GM23338 (cell line): ENCODE measurements at regions not wholly inside any gene's neighbourhood (a gene's known extent, or its start where the extent isn't known, plus 50 kb on each side); places are given as distances from the start of the nearest gene placed in this dataset.

Experiments used
- ATAC-seq: fragments of 200-7000 bp; cut with Tn5 transposase; 3 replicates; pipeline ENCODE4 v1.9.1; 2020
- DNase-seq: peaks from one replicate; pipeline ENCODE4 v3.0.0-alpha.2; 2015; ENCODE audit warnings: low spot score
- H2AFZ ChIP-seq: fragments of 200-600 bp; sonication (generic); 2 replicates; pipeline ENCODE4 v1.8.0; 2016; ENCODE audit warnings: antibody characterized with exemption, mild to moderate bottlenecking, moderate library complexity
- H3F3A ChIP-seq: fragments of 200-600 bp; sonication (generic); replicated peaks from 2 replicates; pipeline ENCODE4 v1.8.0; 2017; ENCODE audit warnings: antibody characterized with exemption, mixed run types, low read depth
- H3K27ac ChIP-seq: fragments of 200-600 bp; sonication (generic); 2 replicates; pipeline ENCODE4 v1.6.1; 2016; ENCODE audit warnings: low read depth
- H3K27me3 ChIP-seq: fragments of 200-600 bp; sonication (generic); 2 replicates; pipeline ENCODE4 v1.8.0; 2016; ENCODE audit warnings: mild to moderate bottlenecking, mixed run types, moderate library complexity; ENCODE audit not compliant: insufficient read depth
- H3K36me3 ChIP-seq: fragments of 200-600 bp; sonication (generic); 2 replicates; pipeline ENCODE4 v1.8.0; 2016; ENCODE audit warnings: mild to moderate bottlenecking; ENCODE audit not compliant: insufficient read depth
- H3K4me1 ChIP-seq: fragments of 200-600 bp; sonication (generic); 2 replicates; pipeline ENCODE4 v1.8.0; 2016; ENCODE audit warnings: mild to moderate bottlenecking, moderate library complexity; ENCODE audit not compliant: insufficient read depth
- H3K4me2 ChIP-seq: fragments of 200-600 bp; sonication (generic); 2 replicates; pipeline ENCODE4 v1.7.1; 2017; ENCODE audit warnings: mixed run types
- H3K4me3 ChIP-seq: fragments of 200-600 bp; sonication (generic); 2 replicates; pipeline ENCODE4 v1.6.1; 2016; ENCODE audit warnings: mixed run types
- H3K79me2 ChIP-seq: fragments of 200-600 bp; sonication (generic); replicated peaks from 2 replicates; pipeline ENCODE4 v1.8.0; 2017; ENCODE audit warnings: mild to moderate bottlenecking; ENCODE audit not compliant: insufficient read depth
- H3K9me2 ChIP-seq: fragments of 200-600 bp; sonication (generic); 2 replicates; pipeline ENCODE4 v1.8.0; 2017; ENCODE audit not compliant: insufficient read depth
- H4K20me1 ChIP-seq: fragments of 200-600 bp; sonication (generic); replicated peaks from 2 replicates; pipeline ENCODE4 v1.8.0; 2017; ENCODE audit warnings: mild to moderate bottlenecking; ENCODE audit not compliant: insufficient read depth
- H3K27ac Mint-ChIP-seq: 2 replicates; pipeline ENCODE4 v1.8.0; 2020; ENCODE audit warnings: inconsistent platforms, mild to moderate bottlenecking, moderate library complexity, mixed read lengths
- H3K27me3 Mint-ChIP-seq: 3 replicates; pipeline ENCODE4 v1.8.0; 2022; ENCODE audit warnings: low read depth, mild to moderate bottlenecking, moderate library complexity, mixed read lengths, inconsistent platforms; ENCODE audit not compliant: insufficient read depth, poor library complexity
- H3K36me3 Mint-ChIP-seq: 3 replicates; pipeline ENCODE4 v1.8.0; 2021; ENCODE audit warnings: low read depth, mild to moderate bottlenecking, inconsistent platforms, moderate library complexity, mixed read lengths
- H3K4me1 Mint-ChIP-seq: 3 replicates; pipeline ENCODE4 v1.8.0; 2020; ENCODE audit warnings: mild to moderate bottlenecking, inconsistent platforms, mixed read lengths
- H3K4me3 Mint-ChIP-seq: 3 replicates; pipeline ENCODE4 v1.8.0; 2021; ENCODE audit warnings: moderate library complexity, mild to moderate bottlenecking, inconsistent platforms, mixed read lengths
- H3K9me3 Mint-ChIP-seq: 3 replicates; pipeline ENCODE4 v1.8.0; 2020; ENCODE audit warnings: moderate library complexity, mild to moderate bottlenecking, inconsistent platforms, mixed read lengths
- CREB1 ChIP-seq: fragments of 250-450 bp; sonication (Bioruptor Pico); IDR thresholded peaks from 2 replicates; pipeline ENCODE4 v1.5.0; 2020; ENCODE audit warnings: low read depth, mild to moderate bottlenecking, moderate library complexity
- ETS1 ChIP-seq: IDR thresholded peaks from 2 replicates; pipeline ENCODE4 v1.6.1; 2016; ENCODE audit warnings: antibody characterized with exemption
- EZH2 ChIP-seq: fragments of 200-600 bp; sonication (generic); IDR thresholded peaks from one replicate; pipeline ENCODE4 v1.8.0; 2017; ENCODE audit warnings: antibody characterized with exemption, mild to moderate bottlenecking, low read depth; ENCODE audit not compliant: unreplicated experiment
- NANOG ChIP-seq: IDR thresholded peaks from 2 replicates; pipeline ENCODE4 v1.6.1; 2016; ENCODE audit warnings: antibody characterized with exemption, borderline replicate concordance
- POLR2AphosphoS5 ChIP-seq: IDR thresholded peaks from 2 replicates; pipeline ENCODE4 v1.6.1; 2016; ENCODE audit warnings: antibody characterized with exemption, low read depth
- REST ChIP-seq: IDR thresholded peaks from one replicate; pipeline ENCODE4 v1.6.1; 2018; ENCODE audit warnings: antibody characterized with exemption; ENCODE audit not compliant: unreplicated experiment
- ZNF114 ChIP-seq: fragments of 250-450 bp; sonication (Bioruptor Pico); IDR thresholded peaks from 2 replicates; pipeline ENCODE4 v1.5.0; 2020; ENCODE audit warnings: mild to moderate bottlenecking, moderate library complexity
- ZNF331 ChIP-seq: fragments of 250-450 bp; sonication (Bioruptor Pico); IDR thresholded peaks from 2 replicates; pipeline ENCODE4 v1.5.0; 2020; ENCODE audit warnings: low read depth, mild to moderate bottlenecking, moderate library complexity

GRCh38 chr20:50401587-50402418 is 108.4 kb upstream of the PTPN1 start:
- Mint-ChIP-seq H3K27me3 (peaks cover 16% of the 10 kb centered on the region), H3K4me1 (peaks cover 14% of the 10 kb centered on the region), H3K9me3 (no peaks in the 10 kb centered on the region), H3K4me3 (no peak overlapping the region), H3K27ac (no peak overlapping the region), H3K36me3 (no peaks in the 10 kb centered on the region)
- TF ChIP-seq ETS1, result no peak
- no peak for TF ChIP-seq CREB1 (CRISPR knock-in tag)
- TF ChIP-seq EZH2, result no peak
- TF ChIP-seq REST, result no peak
- no peak overlapping the region for H3K4me2 ChIP-seq
- no peaks in the 10 kb centered on the region for H3K27me3 ChIP-seq
- no peak overlapping the region for H3K27ac ChIP-seq
- H3K9me2 ChIP-seq, result no peaks in the 10 kb centered on the region
- H3F3A ChIP-seq, result no peaks in the 10 kb centered on the region
- no peak overlapping the region for H3K4me3 ChIP-seq
- H3K4me1 ChIP-seq, result no peaks in the 10 kb centered on the region
- DNase-seq, result no peak
- H3K36me3 ChIP-seq, result no peaks in the 10 kb centered on the region
- H2AFZ ChIP-seq, result no peak overlapping the region
- H4K20me1 ChIP-seq, result no peaks in the 10 kb centered on the region
- H3K79me2 ChIP-seq, result no peaks in the 10 kb centered on the region
- ATAC-seq, result no peak

GRCh38 chr20:50403565-50404418 is 106.4 kb upstream of the PTPN1 start:
- ATAC-seq (no peak), DNase-seq (no peak)
- Mint-ChIP-seq H3K27me3 (peaks cover 14% of the 10 kb centered on the region), H3K36me3 (no peaks in the 10 kb centered on the region), H3K4me3 (no peak overlapping the region), H3K4me1 (peaks cover 10% of the 10 kb centered on the region; the same call in 2 of the 3 replicates), H3K27ac (no peak overlapping the region), H3K9me3 (no peaks in the 10 kb centered on the region)
- Histone ChIP-seq H3K36me3 (no peaks in the 10 kb centered on the region), H3F3A (no peaks in the 10 kb centered on the region), H3K4me1 (no peaks in the 10 kb centered on the region), H3K4me3 (no peak overlapping the region), H3K27ac (no peak overlapping the region), H3K27me3 (no peaks in the 10 kb centered on the region), H3K4me2 (no peak overlapping the region), H2AFZ (no peak overlapping the region), H3K79me2 (no peaks in the 10 kb centered on the region), H4K20me1 (no peaks in the 10 kb centered on the region), H3K9me2 (no peaks in the 10 kb centered on the region)
- TF ChIP-seq ZNF331 (CRISPR knock-in tag) (no peak), ZNF114 (CRISPR knock-in tag) (no peak), NANOG (no peak), POLR2AphosphoS5 (no peak)
